Esophagus squamous epithelium (tissue), 4 donors: ENCODE measurements at regions not wholly inside any gene's neighbourhood (a gene's known extent, or its start where the extent isn't known, plus 50 kb on each side); places are given as distances from the start of the nearest gene placed in this dataset.

Experiments
- POLR2A ChIP-seq, 4 donors: fragments of 450-650 bp; IDR thresholded peaks; one replicate each; pipeline ENCODE4 v1.6.1; 2017; ENCODE audit warnings: antibody characterized with exemption in 4 of 4, mild to moderate bottlenecking in 4 of 4, moderate library complexity in 3 of 4
- TF ChIP-seq, protein P1 (sequence below), 6 experiments: fragments of 450-650 bp in 4 of 6; fragments of 200-600 bp in 2 of 6; sonication (generic) in 2 of 6; IDR thresholded peaks; one replicate each; pipeline ENCODE4 v1.5.1; 2016 to 2019; ENCODE audit warnings: antibody characterized with exemption in 6 of 6, mild to moderate bottlenecking in 4 of 6, moderate library complexity in 4 of 6

DNA sequence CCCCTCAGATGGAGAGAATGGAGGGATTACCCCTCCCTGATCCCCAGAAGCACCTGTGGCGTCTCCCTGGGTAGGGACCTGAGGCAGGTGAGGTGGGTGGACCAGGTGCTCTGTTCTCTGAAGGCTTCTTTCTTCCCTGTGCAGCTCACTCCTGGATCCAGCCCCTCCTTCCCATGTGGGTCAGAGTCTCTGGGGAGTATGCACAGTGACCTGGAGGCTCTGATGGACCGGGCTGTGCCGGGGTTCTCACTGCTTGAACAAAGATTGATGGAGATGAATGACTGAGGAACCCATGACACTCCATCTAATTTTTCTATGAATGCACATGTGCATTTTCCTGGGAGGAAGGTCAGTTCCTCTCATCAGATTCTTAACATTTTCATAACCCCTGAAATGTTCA, 78.6 kb upstream of the SHANK2 start:
- no peak for TF ChIP-seq POLR2A (IDR thresholded peaks at IDR 0.05)
- TF ChIP-seq, protein P1, sequence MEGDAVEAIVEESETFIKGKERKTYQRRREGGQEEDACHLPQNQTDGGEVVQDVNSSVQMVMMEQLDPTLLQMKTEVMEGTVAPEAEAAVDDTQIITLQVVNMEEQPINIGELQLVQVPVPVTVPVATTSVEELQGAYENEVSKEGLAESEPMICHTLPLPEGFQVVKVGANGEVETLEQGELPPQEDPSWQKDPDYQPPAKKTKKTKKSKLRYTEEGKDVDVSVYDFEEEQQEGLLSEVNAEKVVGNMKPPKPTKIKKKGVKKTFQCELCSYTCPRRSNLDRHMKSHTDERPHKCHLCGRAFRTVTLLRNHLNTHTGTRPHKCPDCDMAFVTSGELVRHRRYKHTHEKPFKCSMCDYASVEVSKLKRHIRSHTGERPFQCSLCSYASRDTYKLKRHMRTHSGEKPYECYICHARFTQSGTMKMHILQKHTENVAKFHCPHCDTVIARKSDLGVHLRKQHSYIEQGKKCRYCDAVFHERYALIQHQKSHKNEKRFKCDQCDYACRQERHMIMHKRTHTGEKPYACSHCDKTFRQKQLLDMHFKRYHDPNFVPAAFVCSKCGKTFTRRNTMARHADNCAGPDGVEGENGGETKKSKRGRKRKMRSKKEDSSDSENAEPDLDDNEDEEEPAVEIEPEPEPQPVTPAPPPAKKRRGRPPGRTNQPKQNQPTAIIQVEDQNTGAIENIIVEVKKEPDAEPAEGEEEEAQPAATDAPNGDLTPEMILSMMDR (IDR thresholded peaks at IDR 0.05): no peak
